Stomach smooth muscle (tissue), 2 donors: ENCODE measurements at regions not wholly inside any gene's neighbourhood (a gene's known extent, or its start where the extent isn't known, plus 50 kb on each side); places are given as distances from the start of the nearest gene placed in this dataset.
"Not testable (repeated sequence)": the region's sequence is repeated elsewhere in the genome, so short reads cannot be mapped to it uniquely, and the experiment has no call there.

ENCODE experiments used
- H3K27ac ChIP-seq: one replicate; pipeline ENCODE4 v1.7.0; 2013; ENCODE audit warnings: mild to moderate bottlenecking, low read length, inconsistent platforms
- H3K27me3 ChIP-seq, 2 donors: one replicate each; pipeline ENCODE4 v1.7.0; 2013; ENCODE audit warnings: low read length in 2 of 2; ENCODE audit not compliant: insufficient read depth in 2 of 2, control insufficient read depth in 1 of 2
- H3K36me3 ChIP-seq, 2 donors: one replicate each; pipeline ENCODE4 v1.7.0; 2013; ENCODE audit warnings: low read length in 2 of 2; ENCODE audit not compliant: control insufficient read depth in 2 of 2, insufficient read depth in 2 of 2
- H3K4me1 ChIP-seq: one replicate; pipeline ENCODE4 v1.7.0; 2013; ENCODE audit warnings: low read length; ENCODE audit not compliant: control insufficient read depth, insufficient read depth
- H3K4me3 ChIP-seq, 2 donors: one replicate each; pipeline ENCODE4 v1.7.0; 2013; ENCODE audit warnings: low read length in 2 of 2
- H3K9ac ChIP-seq, 2 donors: one replicate each; pipeline ENCODE4 v1.7.0; 2013; ENCODE audit warnings: low read length in 2 of 2, mild to moderate bottlenecking in 1 of 2
- H3K9me3 ChIP-seq, 2 donors: one replicate each; pipeline ENCODE4 v1.7.0; 2013; ENCODE audit warnings: low read length in 2 of 2; ENCODE audit not compliant: control insufficient read depth in 2 of 2
- donor health status: healthy.
- donor health status: Pancreatic carcinoma.

DNA sequence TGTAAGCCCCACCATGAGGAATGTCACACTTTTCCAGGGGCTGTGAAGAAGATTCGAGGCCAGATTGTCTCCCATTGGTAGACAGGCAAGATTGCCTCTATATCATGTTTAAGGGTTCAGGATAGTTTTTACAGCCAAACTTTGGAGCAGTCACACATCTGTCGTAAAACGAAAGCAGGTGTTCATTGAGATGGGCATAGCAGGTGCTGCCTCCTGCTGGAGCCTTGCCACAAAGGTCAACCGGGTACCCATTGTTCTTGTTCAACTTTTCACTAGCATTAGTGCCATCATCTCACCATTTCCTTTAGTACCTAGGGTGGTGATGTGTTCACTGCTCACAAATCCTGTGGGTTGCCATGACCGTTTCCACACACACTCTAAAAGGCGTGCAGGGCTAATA is 198.3 kb downstream of the HTR1B start:
- Histone ChIP-seq H3K9me3 (no peaks in the 10 kb centered on the region), H3K36me3 (no peaks in the 10 kb centered on the region), H3K27me3 (no peaks in the 10 kb centered on the region), H3K4me1 (no peaks in the 10 kb centered on the region), H3K9ac (no peak overlapping the region), H3K27ac (no peak overlapping the region), H3K4me3 (no peak overlapping the region)

DNA sequence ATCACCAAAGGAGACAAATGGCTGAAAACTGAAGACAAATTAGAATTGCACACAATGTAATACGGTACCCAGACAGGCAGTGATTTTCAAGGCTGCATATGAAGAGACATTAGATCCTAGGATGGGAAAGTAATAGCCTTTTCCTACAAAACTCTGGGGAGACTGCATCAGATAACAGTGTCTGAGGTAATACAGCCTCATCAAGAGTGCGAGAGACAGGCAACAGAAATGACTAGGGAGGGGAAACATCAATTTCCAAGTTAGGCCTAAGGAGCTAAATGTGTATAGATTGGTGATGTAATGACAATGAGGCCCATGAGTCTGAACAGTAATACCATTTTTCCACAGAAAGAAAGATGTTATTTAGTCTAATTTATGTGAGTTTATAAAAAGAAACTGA is 200.3 kb downstream of the HTR1B start:
- H3K9me3 ChIP-seq: no peaks in the 10 kb centered on the region
- H3K27ac ChIP-seq: no peak overlapping the region
- H3K4me3 ChIP-seq: no peak overlapping the region
- H3K9ac ChIP-seq: no peak overlapping the region
- H3K27me3 ChIP-seq: no peaks in the 10 kb centered on the region
- no peaks in the 10 kb centered on the region for H3K36me3 ChIP-seq
- H3K4me1 ChIP-seq: no peaks in the 10 kb centered on the region

DNA sequence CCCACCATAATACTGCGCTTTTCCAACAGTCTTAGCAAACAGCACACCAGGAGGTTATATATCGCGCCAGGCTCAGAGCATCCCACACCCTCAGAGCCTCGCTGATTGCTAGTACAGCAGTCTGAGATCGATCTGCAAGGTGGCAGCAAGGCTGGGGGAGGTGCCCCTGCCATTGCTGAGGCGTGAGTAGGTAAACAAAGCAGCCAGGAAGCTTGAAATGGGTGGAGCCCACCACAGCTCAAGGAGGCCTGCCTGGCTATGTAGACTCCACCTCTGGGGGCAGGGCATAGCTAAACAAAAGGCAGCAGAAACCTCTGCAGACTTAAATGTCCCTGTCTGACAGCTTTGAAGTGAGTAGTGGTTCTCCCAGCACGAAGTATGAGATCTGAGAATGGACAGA is 211.5 kb downstream of the HTR1B start:
- not testable (repeated sequence) for H3K4me1 ChIP-seq, H3K27ac ChIP-seq, H3K9ac ChIP-seq, H3K27me3 ChIP-seq, H3K4me3 ChIP-seq, H3K9me3 ChIP-seq, H3K36me3 ChIP-seq

DNA sequence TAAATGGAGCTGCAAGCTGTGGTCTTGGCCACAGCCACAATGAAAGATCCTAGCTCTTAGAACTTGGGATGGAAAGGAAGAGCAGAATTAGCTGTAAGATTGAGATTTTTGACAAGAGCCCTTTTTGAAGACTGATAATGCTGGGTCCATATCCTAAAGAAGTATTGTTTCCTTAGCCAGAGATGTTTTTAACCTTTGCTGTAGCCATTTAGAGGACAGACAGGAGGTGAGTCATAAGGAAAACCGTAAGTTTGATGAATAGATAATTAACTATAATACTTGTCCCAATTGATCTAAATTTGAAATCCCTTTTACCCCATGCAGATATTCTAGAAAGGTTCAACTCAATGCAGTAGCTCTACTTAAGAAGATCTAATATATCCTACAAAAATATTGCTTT is 213.7 kb downstream of the HTR1B start:
- no peak overlapping the region for H3K9ac ChIP-seq
- no peak overlapping the region for H3K27ac ChIP-seq
- no peaks in the 10 kb centered on the region for H3K27me3 ChIP-seq
- no peaks in the 10 kb centered on the region for H3K4me1 ChIP-seq
- no peaks in the 10 kb centered on the region for H3K36me3 ChIP-seq
- no peak overlapping the region for H3K4me3 ChIP-seq
- H3K9me3 ChIP-seq: no peaks in the 10 kb centered on the region

DNA sequence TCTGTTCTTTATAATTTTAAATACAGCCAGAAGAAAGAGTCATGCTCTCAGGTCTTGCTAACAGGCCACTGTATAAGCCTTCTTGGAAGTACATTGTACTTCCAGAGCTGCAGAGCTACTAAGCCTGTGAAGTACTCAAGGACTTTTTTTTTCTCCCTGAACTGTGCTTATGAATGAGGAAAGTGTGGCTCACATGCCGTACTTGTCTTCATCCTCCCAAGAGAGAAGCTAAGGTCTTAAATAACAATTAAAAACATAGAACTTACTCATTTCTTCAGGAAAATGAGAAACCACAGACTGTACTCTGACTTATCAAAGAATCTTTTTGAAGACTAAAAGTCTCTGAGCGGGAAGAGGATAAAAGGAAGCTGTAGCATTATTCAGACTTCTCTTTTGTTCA is 218.3 kb downstream of the HTR1B start:
- Histone ChIP-seq H3K9ac (no peak overlapping the region), H3K27ac (no peak overlapping the region), H3K9me3 (no peaks in the 10 kb centered on the region), H3K4me1 (no peaks in the 10 kb centered on the region), H3K4me3 (no peak overlapping the region), H3K36me3 (no peaks in the 10 kb centered on the region), H3K27me3 (no peaks in the 10 kb centered on the region)

DNA sequence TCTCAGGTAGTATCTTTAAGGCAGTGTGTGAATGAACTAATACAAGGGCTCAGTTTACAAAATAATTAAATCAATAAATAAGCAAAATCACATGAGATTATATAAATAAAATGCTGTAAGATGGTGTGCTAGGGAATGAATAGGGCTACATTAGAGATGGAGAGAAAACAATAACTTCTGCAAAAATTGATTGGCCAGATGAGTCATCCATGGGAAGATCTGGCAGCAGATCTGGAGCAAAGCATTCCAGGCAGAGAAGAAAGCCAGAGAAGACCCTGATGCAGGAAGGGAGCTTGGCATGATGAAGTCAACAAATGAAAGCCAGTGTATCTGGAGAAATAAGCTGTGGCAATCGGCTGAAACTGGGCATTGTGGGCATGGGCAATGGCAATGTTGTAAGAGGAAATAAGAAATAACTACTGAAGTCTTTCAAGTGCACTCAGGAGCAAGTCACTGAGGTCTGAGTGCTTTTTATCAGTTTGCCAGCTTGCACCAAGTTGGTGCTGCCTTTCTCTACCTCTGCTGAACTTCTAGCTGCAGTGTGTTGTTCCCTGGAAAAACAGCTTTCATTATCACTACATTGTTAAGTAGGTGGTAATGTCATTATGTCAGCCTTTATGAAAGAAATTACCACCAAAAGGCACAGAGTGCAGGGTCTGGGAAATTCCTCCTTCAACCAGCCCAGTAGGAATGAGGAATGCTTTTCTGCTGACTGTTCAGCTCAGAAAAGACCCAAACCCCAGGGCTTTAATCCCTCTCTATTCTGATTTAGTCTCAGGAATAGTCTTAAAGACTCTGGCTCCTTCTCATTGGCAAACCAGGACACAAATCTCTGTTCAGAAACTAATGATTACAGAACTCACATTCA is 231.6 kb downstream of the HTR1B start:
- Histone ChIP-seq H3K9me3 (no peaks in the 10 kb centered on the region), H3K27ac (no peak overlapping the region), H3K36me3 (no peaks in the 10 kb centered on the region), H3K4me3 (no peak overlapping the region), H3K4me1 (no peaks in the 10 kb centered on the region), H3K27me3 (no peaks in the 10 kb centered on the region), H3K9ac (no peak overlapping the region)

DNA sequence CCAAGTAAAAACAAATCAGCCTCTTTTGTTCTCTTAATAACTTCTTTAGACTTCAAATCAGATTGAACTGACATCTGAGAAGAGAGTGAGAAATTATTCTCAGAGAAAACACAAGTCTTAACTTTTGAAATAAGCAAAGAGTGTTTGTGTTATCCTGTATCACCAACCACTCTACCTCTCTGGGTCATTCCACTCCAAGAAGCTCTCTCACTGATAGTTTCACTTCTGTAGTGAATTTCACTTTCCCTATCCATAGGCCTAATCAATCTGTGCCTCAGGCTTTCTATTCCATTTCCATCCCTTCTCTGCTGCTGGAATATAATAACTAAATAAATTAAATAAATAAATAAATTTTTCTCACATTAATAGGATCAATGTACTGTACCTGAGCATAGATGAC is 235.0 kb downstream of the HTR1B start:
- H3K9ac ChIP-seq: no peak overlapping the region
- no peaks in the 10 kb centered on the region for H3K4me1 ChIP-seq
- H3K27me3 ChIP-seq: no peaks in the 10 kb centered on the region
- no peaks in the 10 kb centered on the region for H3K36me3 ChIP-seq
- H3K9me3 ChIP-seq: no peaks in the 10 kb centered on the region
- H3K4me3 ChIP-seq: no peak overlapping the region
- H3K27ac ChIP-seq: no peak overlapping the region

DNA sequence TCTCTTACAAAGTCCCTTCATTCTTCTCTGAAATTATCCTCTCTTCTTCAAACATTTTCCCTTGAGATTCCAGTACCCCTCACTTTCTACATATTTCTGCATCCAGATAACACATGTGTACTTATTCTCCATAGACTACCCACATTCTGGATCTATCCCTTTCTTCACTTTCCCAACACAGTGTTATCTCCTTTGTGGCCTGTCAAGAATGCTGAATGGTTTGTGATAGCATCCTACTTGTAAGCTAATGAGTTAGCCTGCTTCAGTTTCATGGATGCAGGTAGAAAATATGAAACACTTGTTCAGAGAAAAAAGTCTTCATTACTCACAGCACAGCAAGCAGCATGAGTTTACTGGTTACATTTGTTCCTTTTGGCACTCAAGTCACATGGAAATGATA is 245.4 kb downstream of the HTR1B start:
- no peaks in the 10 kb centered on the region for H3K36me3 ChIP-seq
- no peaks in the 10 kb centered on the region for H3K4me1 ChIP-seq
- H3K4me3 ChIP-seq: no peak overlapping the region
- H3K9ac ChIP-seq: no peak overlapping the region
- no peaks in the 10 kb centered on the region for H3K27me3 ChIP-seq
- no peaks in the 10 kb centered on the region for H3K9me3 ChIP-seq
- no peak overlapping the region for H3K27ac ChIP-seq

DNA sequence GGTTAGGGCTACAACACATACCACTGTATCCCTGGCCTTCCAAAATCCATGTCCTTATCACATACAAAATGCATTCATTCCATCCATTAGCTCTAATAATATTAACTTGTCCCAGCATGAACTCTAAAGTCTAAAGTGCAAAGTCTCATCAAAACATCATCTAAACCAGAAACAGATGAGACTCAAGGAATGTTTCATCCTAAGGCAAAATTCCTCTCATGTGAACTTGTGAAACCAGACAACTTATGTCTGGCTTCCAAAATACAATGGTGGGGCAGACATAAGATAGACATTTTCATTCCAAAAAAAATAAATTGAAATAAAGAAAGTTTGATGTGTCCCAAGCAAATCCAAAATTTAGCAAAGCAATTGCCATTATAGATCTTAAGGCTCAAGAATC is 257.4 kb downstream of the HTR1B start:
- no peak overlapping the region for H3K27ac ChIP-seq
- no peaks in the 10 kb centered on the region for H3K4me1 ChIP-seq
- no peaks in the 10 kb centered on the region for H3K36me3 ChIP-seq
- no peaks in the 10 kb centered on the region for H3K9me3 ChIP-seq
- H3K27me3 ChIP-seq: no peaks in the 10 kb centered on the region
- H3K4me3 ChIP-seq: no peak overlapping the region
- no peak overlapping the region for H3K9ac ChIP-seq

DNA sequence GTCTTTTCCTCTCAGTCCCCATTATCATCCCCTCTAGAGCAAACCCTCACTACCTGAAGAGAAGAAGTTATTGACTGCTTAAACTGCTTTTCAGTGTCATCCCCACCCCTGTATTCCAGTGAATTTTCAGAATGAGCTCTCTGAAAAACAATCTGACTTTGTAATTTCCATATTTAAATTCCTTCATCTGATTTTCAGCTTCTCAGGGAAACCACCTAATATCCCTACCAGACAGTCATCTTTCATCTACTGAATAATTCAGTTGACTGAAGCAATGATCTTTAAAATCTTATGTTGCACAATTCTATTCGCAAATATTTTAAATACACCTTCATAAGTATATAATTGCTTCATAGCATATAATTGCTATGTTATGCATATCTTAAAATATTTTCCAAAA is 258.7 kb downstream of the HTR1B start:
- Histone ChIP-seq H3K9me3 (no peaks in the 10 kb centered on the region), H3K4me1 (no peaks in the 10 kb centered on the region), H3K27ac (no peak overlapping the region), H3K4me3 (no peak overlapping the region), H3K9ac (no peak overlapping the region), H3K27me3 (no peaks in the 10 kb centered on the region), H3K36me3 (no peaks in the 10 kb centered on the region)

DNA sequence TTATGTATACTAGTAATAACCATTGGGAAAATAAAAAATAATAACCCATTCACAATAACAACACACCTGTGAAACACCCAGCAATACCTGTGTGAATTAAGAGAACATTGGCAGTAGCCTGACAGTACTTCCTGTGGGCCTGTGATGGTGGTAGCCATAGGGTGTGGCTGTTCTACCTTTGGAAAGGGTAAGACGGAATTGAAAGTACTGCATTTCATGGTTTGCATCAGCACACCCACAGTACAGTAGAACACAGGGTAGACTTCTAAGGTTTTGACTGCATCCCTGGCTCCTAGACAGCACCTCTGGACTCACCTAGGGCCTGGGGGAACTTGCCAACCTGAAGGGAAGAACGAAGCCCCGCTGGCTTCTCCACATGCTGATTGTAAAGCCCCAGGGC is 279.8 kb downstream of the HTR1B start:
- H3K4me1 ChIP-seq: no peaks in the 10 kb centered on the region
- no peaks in the 10 kb centered on the region for H3K36me3 ChIP-seq
- H3K4me3 ChIP-seq: no peak overlapping the region
- H3K9ac ChIP-seq: no peak overlapping the region
- H3K27me3 ChIP-seq: no peaks in the 10 kb centered on the region
- no peak overlapping the region for H3K27ac ChIP-seq
- no peaks in the 10 kb centered on the region for H3K9me3 ChIP-seq
